Right atrium auricular region (tissue), 2 donors: ENCODE measurements at regions not wholly inside any gene's neighbourhood (a gene's known extent, or its start where the extent isn't known, plus 50 kb on each side); places are given as distances from the start of the nearest gene placed in this dataset.

Source experiments
- DNase-seq: peaks from one replicate; pipeline ENCODE4 v3.0.0-alpha.2; 2019; ENCODE audit warnings: low spot score
- H3K27ac ChIP-seq, 2 donors: fragments of 200-600 bp; sonication (generic); 1 replicate in 1 of 2; 2 replicates in 1 of 2; pipeline ENCODE4 v1.5.1; 2016 to 2019
- H3K27me3 ChIP-seq, 2 donors: fragments of 200-600 bp; sonication (generic); one replicate each; pipeline versions ENCODE4 v1.5.1 to v1.6.0; 2017 to 2019
- H3K36me3 ChIP-seq: fragments of 200-600 bp; sonication (generic); one replicate; pipeline ENCODE4 v1.5.1; 2016
- H3K4me1 ChIP-seq, 2 donors: fragments of 200-600 bp; sonication (generic); one replicate each; pipeline versions ENCODE4 v1.5.1 to v1.6.0; 2017 to 2019
- H3K4me3 ChIP-seq, 2 donors: fragments of 200-600 bp; sonication (generic); 1 replicate in 1 of 2; 2 replicates in 1 of 2; pipeline ENCODE4 v1.5.1; 2017 to 2019; ENCODE audit warnings: mild to moderate bottlenecking in 1 of 2, moderate library complexity in 1 of 2
- H3K9me3 ChIP-seq, 2 donors: fragments of 200-600 bp; sonication (generic); one replicate each; pipeline ENCODE4 v1.5.1; 2019
- TF ChIP-seq, protein P1 (sequence below), 2 donors: fragments of 200-600 bp; sonication (generic); IDR thresholded peaks; one replicate each; pipeline ENCODE4 v1.5.1; 2019; ENCODE audit warnings: antibody characterized with exemption in 2 of 2

- Histone ChIP-seq H3K27ac (no peak overlapping the region), H3K36me3 (no peaks in the 10 kb centered on the region), H3K4me1 (no peaks in the 10 kb centered on the region), H3K4me3 (no peak overlapping the region), H3K27me3 (no peaks in the 10 kb centered on the region), H3K9me3 (no peaks in the 10 kb centered on the region)
- TF ChIP-seq, protein P1, sequence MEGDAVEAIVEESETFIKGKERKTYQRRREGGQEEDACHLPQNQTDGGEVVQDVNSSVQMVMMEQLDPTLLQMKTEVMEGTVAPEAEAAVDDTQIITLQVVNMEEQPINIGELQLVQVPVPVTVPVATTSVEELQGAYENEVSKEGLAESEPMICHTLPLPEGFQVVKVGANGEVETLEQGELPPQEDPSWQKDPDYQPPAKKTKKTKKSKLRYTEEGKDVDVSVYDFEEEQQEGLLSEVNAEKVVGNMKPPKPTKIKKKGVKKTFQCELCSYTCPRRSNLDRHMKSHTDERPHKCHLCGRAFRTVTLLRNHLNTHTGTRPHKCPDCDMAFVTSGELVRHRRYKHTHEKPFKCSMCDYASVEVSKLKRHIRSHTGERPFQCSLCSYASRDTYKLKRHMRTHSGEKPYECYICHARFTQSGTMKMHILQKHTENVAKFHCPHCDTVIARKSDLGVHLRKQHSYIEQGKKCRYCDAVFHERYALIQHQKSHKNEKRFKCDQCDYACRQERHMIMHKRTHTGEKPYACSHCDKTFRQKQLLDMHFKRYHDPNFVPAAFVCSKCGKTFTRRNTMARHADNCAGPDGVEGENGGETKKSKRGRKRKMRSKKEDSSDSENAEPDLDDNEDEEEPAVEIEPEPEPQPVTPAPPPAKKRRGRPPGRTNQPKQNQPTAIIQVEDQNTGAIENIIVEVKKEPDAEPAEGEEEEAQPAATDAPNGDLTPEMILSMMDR (IDR thresholded peaks at IDR 0.05) = no peak
- no peak for DNase-seq
Observed at GRCh38 chr4:8747467-8748235, 124.0 kb downstream of the HMX1 start.

- H3K27me3 ChIP-seq = no peaks in the 10 kb centered on the region
- TF ChIP-seq, protein P1 (IDR thresholded peaks at IDR 0.05) = no peak
- no peak overlapping the region for H3K27ac ChIP-seq
- H3K4me1 ChIP-seq = no peaks in the 10 kb centered on the region
- no peaks in the 10 kb centered on the region for H3K36me3 ChIP-seq
- no peak overlapping the region for H3K4me3 ChIP-seq
- no peaks in the 10 kb centered on the region for H3K9me3 ChIP-seq
- no peak for DNase-seq
Observed at GRCh38 chr4:8746523-8747466, 124.8 kb downstream of the HMX1 start.

DNA sequence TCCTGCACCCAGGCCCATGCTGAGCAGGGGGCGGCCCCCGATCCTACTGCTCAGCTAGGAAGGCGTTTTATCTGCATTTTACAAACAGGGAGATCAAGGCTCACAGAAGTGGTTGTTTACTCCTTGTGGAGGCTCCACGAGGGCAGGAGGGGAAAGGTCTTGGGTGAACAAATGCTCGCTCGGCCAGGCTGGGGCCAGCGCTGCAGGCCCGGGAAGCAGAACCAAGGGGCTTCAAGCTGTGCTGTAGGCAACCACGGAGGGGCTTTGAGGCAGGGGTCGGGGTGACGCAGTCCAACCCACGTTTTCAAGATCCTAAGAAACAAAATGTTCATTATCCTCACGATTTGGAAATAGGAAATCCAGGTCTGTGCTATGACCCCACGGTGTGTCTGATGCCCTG lies 125.8 kb downstream of the HMX1 start:
- TF ChIP-seq, protein P1 (IDR thresholded peaks at IDR 0.05) = no peak
- H3K36me3 ChIP-seq = no peaks in the 10 kb centered on the region
- H3K4me1 ChIP-seq = no peaks in the 10 kb centered on the region
- no peak overlapping the region for H3K27ac ChIP-seq
- no peak overlapping the region for H3K4me3 ChIP-seq
- H3K27me3 ChIP-seq = no peaks in the 10 kb centered on the region
- no peaks in the 10 kb centered on the region for H3K9me3 ChIP-seq
- DNase-seq = no peak

DNA sequence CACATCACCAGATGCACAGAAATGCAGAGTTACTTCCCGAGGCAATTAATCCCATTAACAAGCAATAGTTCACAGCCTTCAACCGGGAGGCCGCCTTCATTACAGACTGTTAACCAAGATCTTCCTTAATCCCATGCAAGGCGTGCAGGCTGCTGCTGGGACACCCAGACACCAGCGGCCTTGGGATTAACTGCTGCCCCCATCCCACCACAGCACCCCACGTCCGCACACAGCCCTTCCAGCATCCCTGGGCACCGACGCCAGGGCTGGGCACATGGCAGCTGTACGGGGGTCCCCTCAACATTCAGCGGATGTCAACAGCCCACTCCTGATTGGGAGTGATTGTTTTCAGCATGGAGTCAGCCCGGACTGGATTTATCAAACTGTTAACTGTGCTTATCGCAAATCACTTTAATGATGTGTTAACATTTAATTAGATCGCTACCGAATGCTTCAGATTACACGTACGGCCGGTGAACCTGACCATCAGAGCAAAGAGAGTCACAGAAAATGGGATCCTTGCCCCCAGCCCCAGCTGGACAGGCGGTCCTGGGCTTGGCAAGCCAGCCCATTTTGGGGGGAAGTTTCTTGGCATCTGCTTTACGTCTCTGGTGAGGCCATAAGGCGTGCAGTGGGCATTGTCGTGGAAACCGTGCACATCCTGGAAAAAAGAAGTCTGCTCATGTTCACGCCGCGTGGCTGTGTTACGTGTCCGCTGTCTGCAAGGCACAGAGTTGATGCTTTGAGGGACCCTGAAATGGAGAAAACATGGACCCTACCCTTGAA lies 126.4 kb downstream of the HMX1 start:
- no peaks in the 10 kb centered on the region for H3K27me3 ChIP-seq
- TF ChIP-seq, protein P1 (IDR thresholded peaks at IDR 0.05) = no peak

GRCh38 chr4:8744083-8744805 lies 127.4 kb downstream of the HMX1 start:
- no peak for DNase-seq
- H3K27ac ChIP-seq = no peak overlapping the region
- no peaks in the 10 kb centered on the region for H3K9me3 ChIP-seq
- H3K27me3 ChIP-seq = no peaks in the 10 kb centered on the region
- no peak overlapping the region for H3K4me3 ChIP-seq
- TF ChIP-seq, protein P1 (IDR thresholded peaks at IDR 0.05) = no peak
- H3K4me1 ChIP-seq = no peaks in the 10 kb centered on the region
- no peaks in the 10 kb centered on the region for H3K36me3 ChIP-seq

More for the DNA sequence above, 126.4 kb downstream of the HMX1 start:
- Histone ChIP-seq H3K4me3 (no peak overlapping the region), H3K27ac (no peak overlapping the region), H3K4me1 (no peaks in the 10 kb centered on the region), H3K9me3 (no peaks in the 10 kb centered on the region), H3K36me3 (no peaks in the 10 kb centered on the region)
- no peak for DNase-seq
